ENCODE measurements at regions not wholly inside any gene's neighbourhood (a gene's known extent, or its start where the extent isn't known, plus 50 kb on each side); places are given as distances from the start of the nearest gene placed in this dataset.

DNA sequence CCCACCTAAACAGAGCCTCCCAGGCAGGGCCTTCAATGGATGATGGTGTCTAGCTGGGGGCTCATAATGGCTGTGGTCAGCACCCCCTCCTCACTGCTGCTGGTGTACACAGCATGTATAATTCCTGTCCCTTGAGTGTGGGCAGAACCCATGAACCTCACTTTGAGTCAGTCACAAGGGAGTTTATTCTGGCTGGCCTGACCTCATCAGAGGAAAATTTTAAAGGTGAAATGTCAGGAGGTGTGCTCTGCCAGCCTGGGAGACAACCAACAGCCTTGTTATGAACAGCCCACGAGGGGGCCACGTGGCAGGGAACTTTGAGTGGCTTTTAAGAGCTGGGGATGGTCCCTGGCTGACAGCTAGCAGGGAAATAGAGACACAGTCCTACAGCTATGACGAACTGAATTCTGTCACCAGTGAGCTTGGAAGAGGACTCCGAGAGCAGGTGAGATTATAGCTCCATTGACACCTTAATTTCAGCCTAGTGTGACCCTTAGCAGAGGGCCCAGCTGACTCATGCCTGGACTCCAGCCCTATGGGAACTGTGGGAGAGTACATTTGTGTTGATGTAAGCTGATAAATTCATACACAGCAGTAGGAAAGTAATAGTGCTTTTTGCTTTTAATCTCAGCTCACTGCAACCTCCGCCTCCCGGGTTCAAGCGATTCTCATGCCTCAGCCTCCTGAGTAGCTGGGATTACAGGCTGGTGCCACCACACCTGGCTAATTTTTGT is 73.5 kb upstream of the RUNX3 start (continued):
- TF ChIP-seq, protein P1, sequence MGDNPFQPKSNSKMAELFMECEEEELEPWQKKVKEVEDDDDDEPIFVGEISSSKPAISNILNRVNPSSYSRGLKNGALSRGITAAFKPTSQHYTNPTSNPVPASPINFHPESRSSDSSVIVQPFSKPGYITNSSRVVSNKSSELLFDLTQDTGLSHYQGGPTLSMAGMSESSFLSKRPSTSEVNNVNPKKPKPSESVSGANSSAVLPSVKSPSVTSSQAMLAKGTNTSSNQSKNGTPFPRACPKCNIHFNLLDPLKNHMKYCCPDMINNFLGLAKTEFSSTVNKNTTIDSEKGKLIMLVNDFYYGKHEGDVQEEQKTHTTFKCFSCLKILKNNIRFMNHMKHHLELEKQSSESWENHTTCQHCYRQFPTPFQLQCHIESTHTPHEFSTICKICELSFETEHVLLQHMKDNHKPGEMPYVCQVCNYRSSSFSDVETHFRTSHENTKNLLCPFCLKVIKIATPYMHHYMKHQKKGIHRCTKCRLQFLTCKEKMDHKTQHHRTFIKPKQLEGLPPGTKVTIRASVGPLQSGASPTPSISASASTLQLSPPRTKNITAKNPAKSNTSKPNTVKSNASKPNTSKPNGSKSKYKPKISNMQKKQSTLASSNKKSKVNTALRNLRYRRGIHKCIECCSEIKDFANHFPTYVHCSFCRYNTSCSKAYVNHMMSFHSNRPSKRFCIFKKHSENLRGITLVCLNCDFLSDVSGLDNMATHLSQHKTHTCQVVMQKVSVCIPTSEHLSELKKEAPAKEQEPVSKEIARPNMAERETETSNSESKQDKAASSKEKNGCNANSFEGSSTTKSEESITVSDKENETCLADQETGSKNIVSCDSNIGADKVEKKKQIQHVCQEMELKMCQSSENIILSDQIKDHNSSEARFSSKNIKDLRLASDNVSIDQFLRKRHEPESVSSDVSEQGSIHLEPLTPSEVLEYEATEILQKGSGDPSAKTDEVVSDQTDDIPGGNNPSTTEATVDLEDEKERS (CRISPR knock-in tag; IDR thresholded peaks at IDR 0.05): peak; percentile 45; the same call in 1 of the 2 replicates
- TF ChIP-seq ONECUT2 (CRISPR knock-in tag; IDR thresholded peaks at IDR 0.05): no peak
- TF ChIP-seq ZFX (CRISPR knock-in tag; IDR thresholded peaks at IDR 0.05; ENCODE audit: low read depth): no peak
- TF ChIP-seq ZNF777 (CRISPR knock-in tag; IDR thresholded peaks at IDR 0.05): no peak
- TF ChIP-seq ZNF543 (CRISPR knock-in tag; IDR thresholded peaks at IDR 0.05): peak; percentile 100
- TF ChIP-seq CHCHD3 (CRISPR knock-in tag; IDR thresholded peaks at IDR 0.05): no peak
- TF ChIP-seq TSC22D2 (CRISPR knock-in tag; IDR thresholded peaks at IDR 0.05; ENCODE audit: borderline replicate concordance): no peak
- TF ChIP-seq, protein P2, sequence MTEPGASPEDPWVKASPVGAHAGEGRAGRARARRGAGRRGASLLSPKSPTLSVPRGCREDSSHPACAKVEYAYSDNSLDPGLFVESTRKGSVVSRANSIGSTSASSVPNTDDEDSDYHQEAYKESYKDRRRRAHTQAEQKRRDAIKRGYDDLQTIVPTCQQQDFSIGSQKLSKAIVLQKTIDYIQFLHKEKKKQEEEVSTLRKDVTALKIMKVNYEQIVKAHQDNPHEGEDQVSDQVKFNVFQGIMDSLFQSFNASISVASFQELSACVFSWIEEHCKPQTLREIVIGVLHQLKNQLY (CRISPR knock-in tag; IDR thresholded peaks at IDR 0.05): peak; percentile 60; the same call in 1 of the 2 replicates
- TF ChIP-seq ZNF30 (CRISPR knock-in tag; IDR thresholded peaks at IDR 0.05): no peak
- no peak for TF ChIP-seq ZNF234 (CRISPR knock-in tag; conservative IDR thresholded peaks at IDR 0.05)
- TF ChIP-seq, protein P3, sequence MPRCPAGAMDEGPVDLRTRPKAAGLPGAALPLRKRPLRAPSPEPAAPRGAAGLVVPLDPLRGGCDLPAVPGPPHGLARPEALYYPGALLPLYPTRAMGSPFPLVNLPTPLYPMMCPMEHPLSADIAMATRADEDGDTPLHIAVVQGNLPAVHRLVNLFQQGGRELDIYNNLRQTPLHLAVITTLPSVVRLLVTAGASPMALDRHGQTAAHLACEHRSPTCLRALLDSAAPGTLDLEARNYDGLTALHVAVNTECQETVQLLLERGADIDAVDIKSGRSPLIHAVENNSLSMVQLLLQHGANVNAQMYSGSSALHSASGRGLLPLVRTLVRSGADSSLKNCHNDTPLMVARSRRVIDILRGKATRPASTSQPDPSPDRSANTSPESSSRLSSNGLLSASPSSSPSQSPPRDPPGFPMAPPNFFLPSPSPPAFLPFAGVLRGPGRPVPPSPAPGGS (CRISPR knock-in tag; IDR thresholded peaks at IDR 0.05): no peak
- TF ChIP-seq ZNF354B (CRISPR knock-in tag; IDR thresholded peaks at IDR 0.05): no peak
- TF ChIP-seq, protein P4, sequence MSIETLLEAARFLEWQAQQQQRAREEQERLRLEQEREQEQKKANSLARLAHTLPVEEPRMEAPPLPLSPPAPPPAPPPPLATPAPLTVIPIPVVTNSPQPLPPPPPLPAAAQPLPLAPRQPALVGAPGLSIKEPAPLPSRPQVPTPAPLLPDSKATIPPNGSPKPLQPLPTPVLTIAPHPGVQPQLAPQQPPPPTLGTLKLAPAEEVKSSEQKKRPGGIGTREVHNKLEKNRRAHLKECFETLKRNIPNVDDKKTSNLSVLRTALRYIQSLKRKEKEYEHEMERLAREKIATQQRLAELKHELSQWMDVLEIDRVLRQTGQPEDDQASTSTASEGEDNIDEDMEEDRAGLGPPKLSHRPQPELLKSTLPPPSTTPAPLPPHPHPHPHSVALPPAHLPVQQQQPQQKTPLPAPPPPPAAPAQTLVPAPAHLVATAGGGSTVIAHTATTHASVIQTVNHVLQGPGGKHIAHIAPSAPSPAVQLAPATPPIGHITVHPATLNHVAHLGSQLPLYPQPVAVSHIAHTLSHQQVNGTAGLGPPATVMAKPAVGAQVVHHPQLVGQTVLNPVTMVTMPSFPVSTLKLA (IDR thresholded peaks at IDR 0.05): peak; percentile 84
- no peak for TF ChIP-seq ZSCAN12 (CRISPR knock-in tag; IDR thresholded peaks at IDR 0.05)
- 0 out of 2 replicates have a peak, but pooled peaks have one; percentile 33 for TF ChIP-seq SALL1 (CRISPR knock-in tag; IDR thresholded peaks at IDR 0.05)
- TF ChIP-seq, protein P5, sequence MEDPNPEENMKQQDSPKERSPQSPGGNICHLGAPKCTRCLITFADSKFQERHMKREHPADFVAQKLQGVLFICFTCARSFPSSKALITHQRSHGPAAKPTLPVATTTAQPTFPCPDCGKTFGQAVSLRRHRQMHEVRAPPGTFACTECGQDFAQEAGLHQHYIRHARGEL (CRISPR knock-in tag; IDR thresholded peaks at IDR 0.05): no peak
- no peak for TF ChIP-seq CEBPG (CRISPR knock-in tag; IDR thresholded peaks at IDR 0.05)
- TF ChIP-seq ZNF484 (CRISPR knock-in tag; IDR thresholded peaks at IDR 0.05; ENCODE audit: borderline replicate concordance, low read depth): no peak
- no peak for TF ChIP-seq ZSCAN22 (CRISPR knock-in tag; IDR thresholded peaks at IDR 0.05)
- TF ChIP-seq TCF7 (IDR thresholded peaks at IDR 0.05; ENCODE audit: low read depth): no peak
- peak in 1 of 2 experiments; percentile 71; a peak in 2 of 4 replicates for TF ChIP-seq NR2F1 (CRISPR knock-in tag; IDR thresholded peaks at IDR 0.05)
- TF ChIP-seq GATA4 (IDR thresholded peaks at IDR 0.05; ENCODE audit: borderline replicate concordance, low read depth): no peak
- no peak for TF ChIP-seq POGZ (CRISPR knock-in tag; IDR thresholded peaks at IDR 0.05)
- 0 out of 2 replicates have a peak, but pooled peaks have one; percentile 21 for TF ChIP-seq NR2F6 (IDR thresholded peaks at IDR 0.05)
- TF ChIP-seq NR2F6 (CRISPR knock-in tag; IDR thresholded peaks at IDR 0.05): 0 out of 2 replicates have a peak, but pooled peaks have one; percentile 42
- TF ChIP-seq ZNF160 (CRISPR knock-in tag; IDR thresholded peaks at IDR 0.05): no peak

Data from HepG2 (cell line).